Upper lobe of left lung (tissue), 6 donors: ENCODE measurements at regions not wholly inside any gene's neighbourhood (a gene's known extent, or its start where the extent isn't known, plus 50 kb on each side); places are given as distances from the start of the nearest gene placed in this dataset.

Experiments
- ATAC-seq, 2 donors: fragments of 200-7000 bp; cut with Tn5 transposase; one replicate each; pipeline ENCODE4 v1.9.1; 2022; ENCODE audit warnings: mild to moderate bottlenecking in 2 of 2, moderate library complexity in 2 of 2; ENCODE audit not compliant: low FRiP score in 2 of 2
- DNase-seq, 2 donors: peaks; one replicate each; pipeline ENCODE4 v3.0.0-alpha.2; 2019 to 2020
- H3K27ac ChIP-seq, 4 donors: fragments of 200-600 bp; sonication (generic); one replicate each; pipeline ENCODE4 v1.5.1; 2016 to 2019
- H3K27me3 ChIP-seq, 4 donors: fragments of 200-600 bp; sonication (generic); one replicate each; pipeline ENCODE4 v1.5.1; 2017 to 2019
- H3K36me3 ChIP-seq, 4 donors: fragments of 200-600 bp; sonication (generic); one replicate each; pipeline ENCODE4 v1.5.1; 2016 to 2019
- H3K4me1 ChIP-seq, 4 donors: fragments of 200-600 bp; sonication (generic); one replicate each; pipeline ENCODE4 v1.5.1; 2018 to 2019
- H3K4me3 ChIP-seq, 4 donors: fragments of 200-600 bp; sonication (generic); one replicate each; pipeline ENCODE4 v1.5.1; 2017 to 2019; ENCODE audit warnings: mild to moderate bottlenecking in 2 of 4, moderate library complexity in 1 of 4
- H3K9me3 ChIP-seq, 4 donors: fragments of 200-600 bp; sonication (generic); one replicate each; pipeline ENCODE4 v1.5.1; 2018 to 2019
- EP300 ChIP-seq, 4 donors: sonication (generic); formaldehyde crosslinking; IDR thresholded peaks; one replicate each; pipeline ENCODE4 v1.5.1; 2017; ENCODE audit warnings: antibody characterized with exemption in 4 of 4, control low read depth in 2 of 4
- POLR2A ChIP-seq, 4 donors: fragments of 450-650 bp; IDR thresholded peaks; one replicate each; pipeline ENCODE4 v1.5.1; 2016 to 2017; ENCODE audit warnings: antibody characterized with exemption in 4 of 4, mild to moderate bottlenecking in 2 of 4
- POLR2AphosphoS5 ChIP-seq, 2 donors: sonication (generic); formaldehyde crosslinking; IDR thresholded peaks; one replicate each; pipeline ENCODE4 v1.5.1; 2017; ENCODE audit warnings: antibody characterized with exemption in 2 of 2
- WGBS, 2 donors: methylation state at CpG; one replicate each; pipeline ENCODE4 v1.1.5; 2017 to 2018; 5-methylcytosine and 5-hydroxymethylcytosine counted together
- TF ChIP-seq, protein P1 (sequence below), 6 experiments: fragments of 450-650 bp in 4 of 6; fragments of 200-600 bp in 2 of 6; sonication (generic) in 2 of 6; IDR thresholded peaks; one replicate each; pipeline ENCODE4 v1.5.1; 2016 to 2019; ENCODE audit warnings: antibody characterized with exemption in 6 of 6
- donor health status: DM: no; HTN: no; CAD: no; lungs with moderate emphysema.
- donor health status: DM: no; HTN: yes; CAD: no; lungs with severe emphysema.

GRCh38 chr12:125453751-125454150 is 388.5 kb downstream of the AACS start:
- ATAC-seq (no peak), DNase-seq (no peak)
- TF ChIP-seq EP300 (IDR thresholded peaks at IDR 0.05) (no peak), POLR2A (IDR thresholded peaks at IDR 0.05) (no peak), POLR2AphosphoS5 (IDR thresholded peaks at IDR 0.05) (no peak)
- TF ChIP-seq, protein P1, sequence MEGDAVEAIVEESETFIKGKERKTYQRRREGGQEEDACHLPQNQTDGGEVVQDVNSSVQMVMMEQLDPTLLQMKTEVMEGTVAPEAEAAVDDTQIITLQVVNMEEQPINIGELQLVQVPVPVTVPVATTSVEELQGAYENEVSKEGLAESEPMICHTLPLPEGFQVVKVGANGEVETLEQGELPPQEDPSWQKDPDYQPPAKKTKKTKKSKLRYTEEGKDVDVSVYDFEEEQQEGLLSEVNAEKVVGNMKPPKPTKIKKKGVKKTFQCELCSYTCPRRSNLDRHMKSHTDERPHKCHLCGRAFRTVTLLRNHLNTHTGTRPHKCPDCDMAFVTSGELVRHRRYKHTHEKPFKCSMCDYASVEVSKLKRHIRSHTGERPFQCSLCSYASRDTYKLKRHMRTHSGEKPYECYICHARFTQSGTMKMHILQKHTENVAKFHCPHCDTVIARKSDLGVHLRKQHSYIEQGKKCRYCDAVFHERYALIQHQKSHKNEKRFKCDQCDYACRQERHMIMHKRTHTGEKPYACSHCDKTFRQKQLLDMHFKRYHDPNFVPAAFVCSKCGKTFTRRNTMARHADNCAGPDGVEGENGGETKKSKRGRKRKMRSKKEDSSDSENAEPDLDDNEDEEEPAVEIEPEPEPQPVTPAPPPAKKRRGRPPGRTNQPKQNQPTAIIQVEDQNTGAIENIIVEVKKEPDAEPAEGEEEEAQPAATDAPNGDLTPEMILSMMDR (IDR thresholded peaks at IDR 0.05), result no peak
- H3K27ac ChIP-seq, result no peak overlapping the region
- no peaks in the 10 kb centered on the region for H3K27me3 ChIP-seq
- H3K9me3 ChIP-seq, result no peaks in the 10 kb centered on the region
- no peaks in the 10 kb centered on the region for H3K4me1 ChIP-seq
- WGBS, 2 donors, result 58 to 62% methylated on average over 4 of the region's 4 CpGs
- H3K36me3 ChIP-seq, result no peaks in the 10 kb centered on the region
- H3K4me3 ChIP-seq, result no peak overlapping the region

DNA sequence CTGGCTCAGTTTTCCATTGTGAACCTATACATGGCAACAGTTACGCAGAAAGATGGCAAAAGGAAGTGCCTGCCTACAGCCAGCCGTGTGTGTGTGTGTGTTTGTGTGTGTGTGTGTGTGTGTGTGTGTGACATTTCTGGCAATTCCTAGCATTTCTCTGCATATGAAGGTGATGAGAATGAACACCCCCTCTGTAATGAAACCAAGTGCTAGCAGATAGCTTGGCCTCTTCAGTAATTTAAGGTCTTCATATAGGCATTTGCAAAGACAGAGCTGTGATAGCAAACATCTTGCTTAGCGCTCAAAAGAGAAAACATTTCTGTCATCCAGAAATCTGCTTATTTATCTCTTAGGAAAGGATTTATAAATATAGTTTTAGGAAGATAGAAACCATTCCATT is 389.1 kb downstream of the AACS start:
- Histone ChIP-seq H3K9me3 (no peaks in the 10 kb centered on the region), H3K4me3 (no peak overlapping the region), H3K36me3 (no peaks in the 10 kb centered on the region), H3K27me3 (no peaks in the 10 kb centered on the region), H3K4me1 (no peaks in the 10 kb centered on the region), H3K27ac (no peak overlapping the region)
- DNase-seq (no peak), ATAC-seq (no peak)
- WGBS, 2 donors, result 54 to 57% methylated on average over 3 of the region's 3 CpGs
- TF ChIP-seq POLR2AphosphoS5 (IDR thresholded peaks at IDR 0.05), result no peak
- TF ChIP-seq POLR2A (IDR thresholded peaks at IDR 0.05), result no peak
- TF ChIP-seq EP300 (IDR thresholded peaks at IDR 0.05), result no peak
- TF ChIP-seq, protein P1 (IDR thresholded peaks at IDR 0.05), result no peak

- no peaks in the 10 kb centered on the region for H3K36me3 ChIP-seq
- ATAC-seq (no peak), DNase-seq (no peak)
- H3K27ac ChIP-seq, result no peak overlapping the region
- H3K9me3 ChIP-seq, result no peaks in the 10 kb centered on the region
- H3K4me1 ChIP-seq, result no peaks in the 10 kb centered on the region
- no peak overlapping the region for H3K4me3 ChIP-seq
- no peak for TF ChIP-seq POLR2A (IDR thresholded peaks at IDR 0.05)
- no peak for TF ChIP-seq POLR2AphosphoS5 (IDR thresholded peaks at IDR 0.05)
- no peak for TF ChIP-seq EP300 (IDR thresholded peaks at IDR 0.05)
- TF ChIP-seq, protein P1 (IDR thresholded peaks at IDR 0.05), result no peak
- WGBS, 2 donors, result 44 to 45% methylated on average over 8 of the region's 8 CpGs
- no peaks in the 10 kb centered on the region for H3K27me3 ChIP-seq
Measured at GRCh38 chr12:125454786-125455480, 389.7 kb downstream of the AACS start.

DNA sequence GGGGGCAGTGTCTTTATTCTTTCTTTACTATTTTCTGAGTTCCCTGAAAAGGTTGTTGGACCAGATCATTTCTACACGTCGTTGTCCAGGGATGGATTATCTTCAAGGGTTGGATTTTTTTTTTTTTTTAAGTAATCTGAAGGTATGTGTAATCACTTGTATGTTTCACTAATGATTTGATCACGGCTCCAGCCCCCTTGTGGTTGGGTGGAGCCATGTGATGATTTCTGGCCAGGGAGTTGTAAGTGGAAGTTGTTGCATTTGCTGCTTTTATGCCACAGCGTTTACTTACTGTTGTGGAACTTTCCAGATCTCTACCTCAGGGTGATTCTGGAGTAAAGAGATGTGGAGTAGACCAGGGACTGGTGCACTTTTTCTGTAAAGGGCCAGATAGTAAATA is 390.3 kb downstream of the AACS start:
- Histone ChIP-seq H3K27ac (no peak overlapping the region), H3K4me1 (no peaks in the 10 kb centered on the region), H3K36me3 (no peaks in the 10 kb centered on the region), H3K4me3 (no peak overlapping the region), H3K27me3 (no peaks in the 10 kb centered on the region), H3K9me3 (no peaks in the 10 kb centered on the region)
- ATAC-seq (no peak), DNase-seq (no peak)
- WGBS, 2 donors, result 58 to 68% methylated on average over 4 of the region's 4 CpGs
- no peak for TF ChIP-seq EP300 (IDR thresholded peaks at IDR 0.05)
- TF ChIP-seq POLR2AphosphoS5 (IDR thresholded peaks at IDR 0.05), result no peak
- no peak for TF ChIP-seq POLR2A (IDR thresholded peaks at IDR 0.05)
- TF ChIP-seq, protein P1 (IDR thresholded peaks at IDR 0.05), result no peak
